HG02943 (cell line): ENCODE measurements at regions not wholly inside any gene's neighbourhood (a gene's known extent, or its start where the extent isn't known, plus 50 kb on each side); places are given as distances from the start of the nearest gene placed in this dataset.

Source experiments
- ATAC-seq: cut with Tn5 transposase; IDR thresholded peaks from one replicate; pipeline ENCODE4 v1.9.1; 2021; ENCODE audit warnings: mild to moderate bottlenecking, low read depth, moderate library complexity; ENCODE audit not compliant: unreplicated experiment

GRCh38 chr12:93197067-93197593 lies 180.6 kb upstream of the NUDT4 start:
- ATAC-seq: no peak

DNA sequence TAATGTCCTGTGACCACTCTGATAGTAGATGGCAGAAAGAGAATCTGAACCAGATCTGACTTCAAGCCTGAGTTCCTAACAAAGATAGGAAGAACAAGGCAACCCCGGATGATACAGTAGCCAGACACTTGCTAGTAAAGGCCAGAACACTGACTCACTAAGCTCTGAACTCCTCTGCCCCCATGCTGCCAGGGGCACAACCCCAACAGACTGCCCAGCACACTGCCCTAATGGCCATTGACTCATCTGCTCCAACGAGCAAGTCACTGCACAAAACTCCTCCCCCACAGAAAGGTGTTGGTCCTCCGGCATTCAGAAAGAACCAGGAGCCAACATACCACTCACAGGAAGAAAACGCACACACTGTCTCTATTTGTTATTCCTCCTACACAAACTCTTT lies 179.6 kb upstream of the NUDT4 start:
- no peak for ATAC-seq

GRCh38 chr12:93199831-93200236 lies 177.9 kb upstream of the NUDT4 start:
- no peak for ATAC-seq

DNA sequence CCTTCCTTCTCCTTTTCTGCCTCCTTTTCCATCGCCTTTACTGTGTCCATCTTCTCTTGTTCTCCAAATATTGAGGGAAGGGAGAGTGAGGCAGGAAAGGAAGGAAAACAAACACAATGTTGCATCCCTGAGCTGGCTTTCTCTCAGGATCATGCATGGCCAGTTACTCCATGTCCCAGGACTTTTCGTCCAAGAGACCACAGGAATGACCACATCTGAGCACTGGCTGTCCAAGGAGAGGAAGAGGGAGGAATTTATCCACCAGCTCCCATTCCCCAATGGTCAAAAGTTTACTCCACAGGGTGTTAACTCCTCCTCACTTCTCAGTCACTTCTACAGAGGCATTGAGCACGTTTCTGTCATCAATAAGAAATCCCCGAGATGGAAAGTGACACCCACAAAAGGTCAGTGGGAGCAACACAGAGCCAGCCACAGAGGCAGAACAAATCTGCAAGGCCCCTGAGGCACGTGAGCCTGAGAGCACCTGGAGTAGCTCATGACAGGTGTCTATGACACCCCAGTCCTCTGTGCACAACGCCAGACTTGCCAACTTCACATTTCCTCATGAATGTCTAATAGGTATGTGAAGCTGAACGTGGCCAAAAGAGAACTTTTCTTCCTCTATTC lies 177.3 kb upstream of the NUDT4 start:
- no peak for ATAC-seq

GRCh38 chr12:93201990-93202389 lies 175.7 kb upstream of the NUDT4 start:
- no peak for ATAC-seq

- ATAC-seq: no peak
Observed at GRCh38 chr12:93202688-93203087, 175.0 kb upstream of the NUDT4 start.

DNA sequence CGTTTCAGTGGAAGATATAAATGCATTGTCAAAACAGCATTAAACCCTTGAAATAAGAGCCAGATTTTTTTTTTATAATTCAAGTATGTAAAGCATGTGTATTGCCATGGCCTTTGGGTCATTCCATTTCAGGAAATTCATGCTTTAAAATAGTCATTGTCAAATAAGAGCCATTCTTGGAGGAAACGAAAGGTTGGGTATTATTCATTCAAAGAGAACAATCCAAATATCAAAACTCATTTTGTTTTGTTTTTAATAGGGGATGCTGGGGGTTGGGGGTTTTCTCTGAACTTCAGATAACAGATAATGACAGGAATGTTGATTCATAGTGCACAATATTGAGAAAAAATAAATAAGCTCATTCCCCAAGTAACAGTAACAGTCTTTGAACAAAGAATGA lies 174.4 kb upstream of the NUDT4 start:
- no peak for ATAC-seq

- ATAC-seq: no peak
Observed at GRCh38 chr12:93204896-93205295, 172.8 kb upstream of the NUDT4 start.

DNA sequence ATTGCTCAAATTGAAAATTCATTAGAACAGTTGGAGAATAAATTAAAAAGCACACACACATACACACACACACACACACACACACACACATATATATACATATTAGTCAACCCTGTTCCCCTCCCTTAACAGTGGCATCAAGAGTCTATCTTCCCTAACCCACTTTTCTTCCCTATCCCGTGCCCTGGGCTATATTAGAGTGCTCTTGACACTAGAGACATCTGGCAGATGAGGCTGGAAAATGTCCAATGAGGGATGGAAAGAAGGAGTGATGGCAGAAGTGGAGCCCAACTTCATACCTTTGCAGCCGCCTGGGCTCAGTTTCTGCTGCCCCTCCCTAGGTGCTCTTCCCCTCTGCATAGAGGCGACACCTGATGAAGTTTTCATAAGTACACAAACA lies 172.4 kb upstream of the NUDT4 start:
- ATAC-seq: no peak

- ATAC-seq: no peak
Observed at GRCh38 chr12:93208011-93208410, 169.7 kb upstream of the NUDT4 start.

GRCh38 chr12:93214523-93215289 lies 163.0 kb upstream of the NUDT4 start:
- ATAC-seq: no peak

GRCh38 chr12:93215290-93215678 lies 162.4 kb upstream of the NUDT4 start:
- ATAC-seq: no peak

DNA sequence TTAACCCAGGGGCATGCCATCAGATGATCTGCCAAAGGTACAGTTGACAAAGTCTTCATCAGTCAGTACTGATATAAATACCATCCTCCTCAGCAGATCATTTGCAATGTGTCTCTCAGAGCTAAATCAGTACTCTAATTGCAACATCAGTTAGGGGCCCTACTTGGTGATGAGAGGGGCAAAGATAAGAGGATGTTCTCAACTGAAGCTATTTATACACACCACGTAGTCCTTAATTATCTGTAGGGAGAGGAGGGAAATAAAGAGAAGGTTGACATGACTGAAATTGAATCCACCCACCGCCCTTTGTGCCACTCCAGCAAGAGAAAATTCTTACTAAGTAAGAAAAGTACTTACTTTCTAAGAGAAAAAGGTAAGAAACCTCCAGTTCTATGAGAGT lies 157.8 kb upstream of the NUDT4 start:
- ATAC-seq: no peak

DNA sequence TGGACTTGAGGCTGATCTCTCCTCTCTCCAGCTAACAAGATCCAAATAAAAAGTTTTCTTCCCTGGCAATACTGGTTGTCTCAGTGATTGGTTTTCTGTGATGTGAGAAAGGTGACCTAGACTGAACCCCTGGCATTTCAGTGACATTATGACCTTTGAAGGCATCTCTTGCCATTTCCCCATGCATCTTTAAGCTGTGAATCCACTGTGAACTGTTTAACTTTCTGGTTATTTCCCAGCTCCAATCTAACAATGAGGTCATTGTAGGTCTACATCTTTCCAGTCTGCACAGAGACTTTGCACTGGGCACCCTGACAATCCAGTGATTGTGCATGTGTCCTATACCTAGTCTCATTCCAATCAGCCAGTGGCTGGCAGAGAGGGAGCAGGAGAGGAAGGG lies 155.9 kb upstream of the NUDT4 start:
- ATAC-seq: no peak

DNA sequence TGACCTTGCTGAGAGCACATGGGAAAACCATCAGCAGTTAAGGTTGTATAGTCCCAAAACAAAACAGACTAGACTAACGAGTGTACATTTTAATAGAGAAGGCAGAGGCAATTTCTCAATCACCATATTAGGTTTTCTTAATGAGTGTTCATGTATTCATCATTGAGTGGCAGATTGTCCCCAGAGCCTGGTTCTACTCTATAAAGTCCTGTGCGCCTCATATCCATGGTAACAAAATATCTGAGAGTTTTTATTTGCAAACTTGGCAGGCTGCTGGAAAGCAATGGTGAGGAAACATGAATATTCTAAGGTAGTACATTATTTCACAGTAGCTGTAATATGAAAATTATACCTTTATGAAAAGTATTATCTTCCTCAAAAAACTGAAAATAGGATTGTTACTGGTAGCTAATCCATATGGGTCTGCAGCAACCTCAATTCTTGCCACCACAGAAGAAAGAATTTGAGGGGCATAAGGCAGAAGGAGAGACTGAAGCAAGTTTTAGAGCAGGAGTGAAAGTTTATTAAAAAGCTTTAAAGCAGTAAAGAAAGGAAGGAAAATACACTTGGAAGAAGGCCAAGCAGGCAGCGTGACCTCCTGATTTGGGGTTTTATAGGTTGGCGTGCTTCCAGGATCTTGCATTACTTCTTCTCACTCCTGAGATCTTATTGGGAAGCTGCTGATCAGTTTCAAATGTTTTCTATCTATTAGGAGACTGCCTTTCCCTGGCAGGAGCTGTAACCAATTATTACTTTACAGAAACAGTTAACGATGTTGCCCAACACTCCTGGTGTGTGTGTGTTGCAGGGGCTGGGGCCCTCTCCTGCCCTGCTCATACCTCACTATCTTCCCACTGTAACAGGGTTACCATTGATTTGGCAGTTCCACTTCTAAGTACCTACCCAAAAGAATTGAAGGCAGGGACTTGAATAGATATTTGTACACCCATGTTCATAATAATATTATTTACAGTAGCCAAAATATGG lies 154.0 kb upstream of the NUDT4 start:
- ATAC-seq: no peak

DNA sequence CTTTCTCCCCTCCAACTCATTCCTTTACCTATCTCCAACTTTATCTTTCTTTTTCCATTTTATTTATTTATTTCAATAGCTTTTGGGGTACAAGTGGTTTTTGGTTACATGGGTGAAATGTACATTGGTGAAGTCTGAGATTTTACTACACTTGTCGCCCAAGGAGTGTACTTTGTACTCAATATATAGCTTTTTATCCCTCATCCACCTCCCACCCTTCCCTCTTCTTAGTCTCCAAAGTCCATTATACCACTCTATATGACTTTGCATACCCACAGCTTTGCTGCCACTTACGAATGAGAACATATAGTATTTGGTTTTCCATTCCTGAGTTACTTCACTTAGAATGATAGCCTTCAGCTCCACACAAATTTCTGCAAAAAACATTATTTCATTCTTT lies 152.6 kb upstream of the NUDT4 start:
- no peak for ATAC-seq

DNA sequence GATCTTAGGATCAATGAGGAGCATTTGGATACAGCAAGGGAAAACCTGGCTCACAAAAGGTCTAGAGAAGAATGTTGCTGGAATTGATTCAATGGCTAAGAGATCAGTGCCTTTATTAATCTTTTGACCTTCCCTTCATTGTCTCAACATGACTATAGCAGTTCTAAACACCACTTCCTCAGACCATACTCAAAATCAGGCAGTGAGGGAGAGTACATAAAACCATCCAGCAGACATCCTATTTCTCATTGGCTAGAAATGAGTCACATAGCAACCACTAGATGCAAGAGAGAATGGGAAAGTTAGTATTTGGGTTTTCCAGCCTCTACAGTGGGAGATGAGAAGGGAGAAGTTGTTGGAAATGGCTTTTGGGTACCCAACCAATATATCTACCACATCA lies 151.4 kb upstream of the NUDT4 start:
- ATAC-seq: no peak

GRCh38 chr12:93229494-93230325 lies 148.0 kb upstream of the NUDT4 start:
- no peak for ATAC-seq

GRCh38 chr12:93230326-93230720 lies 147.4 kb upstream of the NUDT4 start:
- no peak for ATAC-seq

DNA sequence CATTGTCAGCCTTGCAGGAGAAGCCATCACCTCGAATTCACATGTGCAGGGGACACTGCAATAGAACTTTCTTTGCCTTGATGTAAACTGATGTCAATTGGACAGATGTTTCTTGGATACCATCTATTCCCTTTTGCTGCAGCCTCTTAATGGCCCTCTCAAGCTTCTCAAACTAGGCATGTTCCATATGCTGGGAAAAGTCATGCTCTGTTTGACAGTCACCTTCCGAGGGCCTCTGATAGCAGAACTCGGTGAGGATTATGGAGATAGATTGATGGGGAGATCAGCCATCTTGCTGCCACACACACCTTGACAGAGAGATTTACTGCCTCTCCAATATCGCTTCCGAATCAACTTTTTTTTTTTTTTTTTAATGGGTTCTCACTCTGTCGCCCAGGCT lies 145.8 kb upstream of the NUDT4 start:
- no peak for ATAC-seq
